IMR-90 (cell line): ENCODE measurements at regions not wholly inside any gene's neighbourhood (a gene's known extent, or its start where the extent isn't known, plus 50 kb on each side); places are given as distances from the start of the nearest gene placed in this dataset.

ENCODE experiments used
- CTCF ChIP-seq: conservative IDR thresholded peaks from 2 replicates; pipeline ENCODE4 v1.5.1; 2012; ENCODE audit warnings: mild to moderate bottlenecking, low read depth, low read length, improper control_type of control experiment
- FOS ChIP-seq: fragments of 150-350 bp; IDR thresholded peaks from 2 replicates; pipeline ENCODE4 v1.6.1; 2016; ENCODE audit warnings: low read depth, low read length
- MAZ ChIP-seq: IDR thresholded peaks from 2 replicates; pipeline ENCODE4 v1.6.1; 2012; ENCODE audit warnings: low read depth, mild to moderate bottlenecking, low read length, improper control_type of control experiment, moderate library complexity, borderline replicate concordance
- NFE2L2 ChIP-seq: fragments of 150-350 bp; IDR thresholded peaks from 2 replicates; pipeline ENCODE4 v1.6.1; 2016; ENCODE audit warnings: low read depth, mild to moderate bottlenecking, low read length
- POLR2A ChIP-seq: IDR thresholded peaks from 2 replicates; pipeline ENCODE4 v1.6.1; 2012; ENCODE audit warnings: mild to moderate bottlenecking, low read depth, low read length
- RAD21 ChIP-seq: IDR thresholded peaks from 2 replicates; pipeline ENCODE4 v1.6.1; 2012; ENCODE audit warnings: low read length, improper control_type of control experiment
- RFX5 ChIP-seq: IDR thresholded peaks from 2 replicates; pipeline ENCODE4 v1.8.0; 2012; ENCODE audit warnings: low read depth, mild to moderate bottlenecking, low read length, moderate library complexity
- SMC3 ChIP-seq: fragments of 150-350 bp; IDR thresholded peaks from 2 replicates; pipeline ENCODE4 v1.6.1; 2016; ENCODE audit warnings: low read depth, mild to moderate bottlenecking, antibody characterized with exemption, low read length, moderate library complexity
- TF ChIP-seq, protein P1 (sequence below): fragments of 150-350 bp; IDR thresholded peaks from 2 replicates; pipeline ENCODE4 v1.6.1; 2017; ENCODE audit warnings: mild to moderate bottlenecking, antibody characterized with exemption, low read length, low read depth

DNA sequence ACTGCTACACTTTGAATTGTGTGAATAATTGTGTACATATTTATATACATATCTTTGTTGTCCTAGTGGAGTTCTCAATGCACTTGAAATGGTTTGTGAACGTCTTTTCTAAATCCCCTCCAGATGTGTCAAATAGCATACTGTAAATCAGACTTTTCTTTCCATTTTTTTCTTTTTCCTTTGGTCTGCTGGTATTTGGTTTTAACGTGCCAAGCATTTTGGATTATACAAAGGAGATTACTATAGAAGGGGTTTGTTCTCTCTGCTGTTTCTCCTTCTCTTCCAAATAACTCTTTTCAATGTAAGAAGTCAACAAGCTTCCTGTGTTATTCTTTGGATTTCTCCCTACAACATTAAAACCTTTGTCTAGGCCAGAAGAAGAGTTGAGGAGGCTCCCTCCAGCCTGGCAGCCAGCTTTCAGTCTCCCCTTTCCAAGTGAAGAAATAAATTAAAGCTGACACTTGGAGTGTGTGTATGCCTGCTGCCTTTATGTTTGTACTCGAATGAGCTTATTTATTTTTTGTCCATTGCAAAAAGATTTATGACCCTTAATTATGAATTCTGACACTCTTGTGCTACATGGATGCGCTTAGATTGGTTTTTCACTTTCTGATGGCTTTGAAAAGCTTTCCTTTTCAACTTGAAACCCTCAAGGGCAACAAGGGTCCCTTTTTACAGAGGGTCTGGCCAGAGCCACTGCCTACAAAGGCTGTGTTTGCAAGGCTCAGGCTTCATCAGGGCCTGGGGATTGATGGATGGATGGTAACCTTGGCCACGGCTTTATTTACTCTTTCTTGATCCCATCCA is 107.8 kb downstream of the RAB18 start:
- TF ChIP-seq CTCF (no peak), RFX5 (no peak), POLR2A (no peak), SMC3 (no peak), RAD21 (no peak), FOS (no peak), MAZ (no peak), NFE2L2 (no peak)
- TF ChIP-seq, protein P1, sequence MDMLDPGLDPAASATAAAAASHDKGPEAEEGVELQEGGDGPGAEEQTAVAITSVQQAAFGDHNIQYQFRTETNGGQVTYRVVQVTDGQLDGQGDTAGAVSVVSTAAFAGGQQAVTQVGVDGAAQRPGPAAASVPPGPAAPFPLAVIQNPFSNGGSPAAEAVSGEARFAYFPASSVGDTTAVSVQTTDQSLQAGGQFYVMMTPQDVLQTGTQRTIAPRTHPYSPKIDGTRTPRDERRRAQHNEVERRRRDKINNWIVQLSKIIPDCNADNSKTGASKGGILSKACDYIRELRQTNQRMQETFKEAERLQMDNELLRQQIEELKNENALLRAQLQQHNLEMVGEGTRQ, result no peak
